NB4 (cell line): ENCODE measurements at regions not wholly inside any gene's neighbourhood (a gene's known extent, or its start where the extent isn't known, plus 50 kb on each side); places are given as distances from the start of the nearest gene placed in this dataset.

ENCODE experiments used
- DNase-seq: peaks from one replicate; pipeline ENCODE4 v3.0.0; 2010; ENCODE audit warnings: low read depth
- H3K4me3 ChIP-seq: one replicate; pipeline ENCODE4 v1.5.1; 2011; ENCODE audit warnings: mild to moderate bottlenecking, low read depth, low read length, moderate library complexity
- CTCF ChIP-seq: IDR thresholded peaks from one replicate; pipeline ENCODE4 v1.5.1; 2012; ENCODE audit warnings: low read depth, low read length
- MYC ChIP-seq: IDR thresholded peaks from 2 replicates; pipeline ENCODE4 v1.6.1; 2011; ENCODE audit warnings: low read depth, low read length
- POLR2A ChIP-seq: IDR thresholded peaks from 2 replicates; pipeline ENCODE4 v1.6.1; 2011; ENCODE audit warnings: mild to moderate bottlenecking; ENCODE audit not compliant: insufficient read length; ENCODE audit errors: extremely low read depth
- TF ChIP-seq, protein P1 (sequence below): IDR thresholded peaks from 2 replicates; pipeline ENCODE4 v1.6.1; 2011; ENCODE audit warnings: low read depth, low read length

DNA sequence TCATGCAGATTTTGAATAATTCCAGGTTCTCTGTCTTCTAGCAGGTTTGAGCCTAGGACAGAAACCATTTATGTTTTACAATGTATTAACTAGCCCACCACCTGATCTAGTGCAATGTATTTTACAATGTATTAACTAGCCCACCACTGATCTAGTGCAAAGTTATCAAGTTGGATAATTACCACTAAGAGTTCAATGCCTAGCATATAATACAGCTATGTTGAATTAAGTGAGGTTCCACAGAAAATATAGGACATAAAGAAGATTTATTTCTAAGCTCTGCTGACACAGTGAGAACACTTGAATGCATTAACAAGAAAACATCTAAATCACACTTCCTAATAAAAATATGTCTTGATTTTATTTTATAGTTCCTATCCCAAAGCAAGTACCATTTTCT, 854.6 kb upstream of the NEGR1 start:
- no peak for TF ChIP-seq CTCF
- TF ChIP-seq, protein P1, sequence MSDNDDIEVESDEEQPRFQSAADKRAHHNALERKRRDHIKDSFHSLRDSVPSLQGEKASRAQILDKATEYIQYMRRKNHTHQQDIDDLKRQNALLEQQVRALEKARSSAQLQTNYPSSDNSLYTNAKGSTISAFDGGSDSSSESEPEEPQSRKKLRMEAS = no peak
- DNase-seq = no peak
- H3K4me3 ChIP-seq = no peak overlapping the region

DNA sequence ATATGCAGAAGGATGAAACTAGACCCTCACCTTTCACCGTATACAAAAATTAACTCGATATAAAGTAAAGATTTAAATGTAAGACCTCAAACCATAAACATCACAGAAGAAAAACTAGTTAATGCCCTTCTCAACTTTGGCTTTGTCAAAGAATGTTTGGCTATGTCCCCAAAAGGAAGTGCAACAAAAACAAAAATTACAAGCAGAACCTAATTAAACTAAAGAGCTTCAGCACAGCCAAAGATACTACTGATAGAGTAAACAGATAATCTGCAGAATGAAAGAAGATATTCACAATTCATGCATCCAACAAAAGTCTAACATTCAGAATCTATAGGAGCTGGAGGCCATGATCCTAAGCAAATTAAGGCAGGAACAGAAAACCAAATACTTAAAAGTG, 824.6 kb upstream of the NEGR1 start:
- no peak overlapping the region for H3K4me3 ChIP-seq
- no peak for TF ChIP-seq POLR2A
- TF ChIP-seq, protein P1 = no peak
- no peak for TF ChIP-seq CTCF
- TF ChIP-seq MYC = no peak
- no peak for DNase-seq

GRCh38 chr1:73105755-73106154, 823.4 kb upstream of the NEGR1 start:
- no peak overlapping the region for H3K4me3 ChIP-seq
- no peak for DNase-seq
- no peak for TF ChIP-seq MYC

DNA sequence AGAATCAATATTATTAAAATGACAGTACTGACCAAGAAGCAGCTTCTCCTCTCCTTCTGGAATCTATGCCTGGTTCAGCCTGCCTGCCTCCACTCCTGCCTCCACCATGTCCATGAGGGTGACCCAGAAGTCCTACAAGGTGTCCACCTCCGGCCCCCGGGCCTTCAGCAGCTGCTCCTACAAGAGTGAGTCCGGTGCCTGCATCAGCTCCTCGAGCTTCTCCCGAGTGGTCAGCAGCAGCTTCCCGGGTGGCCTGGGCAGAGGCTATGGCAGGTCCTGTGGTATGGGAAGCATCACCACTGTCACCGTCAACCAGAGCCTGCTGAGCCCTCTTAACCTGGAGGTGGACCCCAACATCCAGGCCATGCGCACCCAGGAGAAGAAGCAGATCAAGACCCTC, 822.4 kb upstream of the NEGR1 start:
- TF ChIP-seq, protein P1 = no peak
- no peak for TF ChIP-seq POLR2A
- TF ChIP-seq MYC = no peak
- no peak for TF ChIP-seq CTCF
- no peak overlapping the region for H3K4me3 ChIP-seq
- no peak for DNase-seq

- no peak for DNase-seq
- no peak overlapping the region for H3K4me3 ChIP-seq
These were observed 817.9 kb upstream of the NEGR1 start for GRCh38 chr1:73100216-73100615.

GRCh38 chr1:73097917-73098316, 815.6 kb upstream of the NEGR1 start:
- no peak for DNase-seq
- TF ChIP-seq CTCF = no peak
- no peak for TF ChIP-seq MYC
- TF ChIP-seq, protein P1 = no peak
- no peak for TF ChIP-seq POLR2A
- H3K4me3 ChIP-seq = no peak overlapping the region

More at GRCh38 chr1:73100216-73100615, 817.9 kb upstream of the NEGR1 start:
- TF ChIP-seq, protein P1 = no peak
- TF ChIP-seq MYC = no peak
- no peak for TF ChIP-seq POLR2A
- no peak for TF ChIP-seq CTCF
